GM23338 (cell line): ENCODE measurements at regions not wholly inside any gene's neighbourhood (a gene's known extent, or its start where the extent isn't known, plus 50 kb on each side); places are given as distances from the start of the nearest gene placed in this dataset.
"Not testable (repeated sequence)": the region's sequence is repeated elsewhere in the genome, so short reads cannot be mapped to it uniquely, and the experiment has no call there.

Source experiments
- CREB1 ChIP-seq: fragments of 250-450 bp; sonication (Bioruptor Pico); IDR thresholded peaks from 2 replicates; pipeline ENCODE4 v1.5.0; 2020; ENCODE audit warnings: low read depth, mild to moderate bottlenecking, moderate library complexity
- CTCF ChIP-seq, 2 experiments: fragments of 200-600 bp in 1 of 2; sonication (generic) in 1 of 2; conservative IDR thresholded peaks; 2 replicates each; pipeline versions ENCODE4 v1.5.1 to v1.6.1; 2016 to 2017; ENCODE audit warnings: antibody characterized with exemption in 2 of 2, low read depth in 2 of 2, mild to moderate bottlenecking in 2 of 2, moderate library complexity in 1 of 2
- ETS1 ChIP-seq: IDR thresholded peaks from 2 replicates; pipeline ENCODE4 v1.6.1; 2016; ENCODE audit warnings: antibody characterized with exemption
- EZH2 ChIP-seq: fragments of 200-600 bp; sonication (generic); IDR thresholded peaks from one replicate; pipeline ENCODE4 v1.8.0; 2017; ENCODE audit warnings: antibody characterized with exemption, mild to moderate bottlenecking, low read depth; ENCODE audit not compliant: unreplicated experiment
- EZH2phosphoT487 ChIP-seq: fragments of 200-600 bp; sonication (generic); IDR thresholded peaks from one replicate; pipeline ENCODE4 v1.8.1; 2018; ENCODE audit warnings: antibody characterized with exemption; ENCODE audit not compliant: unreplicated experiment
- JUNB ChIP-seq: IDR thresholded peaks from one replicate; pipeline ENCODE4 v1.6.1; 2016; ENCODE audit warnings: antibody characterized with exemption; ENCODE audit not compliant: unreplicated experiment
- POLR2AphosphoS5 ChIP-seq: IDR thresholded peaks from 2 replicates; pipeline ENCODE4 v1.6.1; 2016; ENCODE audit warnings: antibody characterized with exemption, low read depth
- REST ChIP-seq: IDR thresholded peaks from one replicate; pipeline ENCODE4 v1.6.1; 2018; ENCODE audit warnings: antibody characterized with exemption; ENCODE audit not compliant: unreplicated experiment
- STAT1 ChIP-seq: IDR thresholded peaks from one replicate; pipeline ENCODE4 v1.6.1; 2016; ENCODE audit warnings: antibody characterized with exemption; ENCODE audit not compliant: unreplicated experiment
- ZNF114 ChIP-seq: fragments of 250-450 bp; sonication (Bioruptor Pico); IDR thresholded peaks from 2 replicates; pipeline ENCODE4 v1.5.0; 2020; ENCODE audit warnings: mild to moderate bottlenecking, moderate library complexity

GRCh38 chr18:66866427-66866940 is 262.6 kb upstream of the CDH19 start:
- TF ChIP-seq CTCF (conservative IDR thresholded peaks at IDR 0.05; ENCODE audit: low read depth in 2 of 2); EZH2; REST; POLR2AphosphoS5; JUNB; EZH2phosphoT487; STAT1; CREB1 (CRISPR knock-in tag); ETS1; ZNF114 (CRISPR knock-in tag): not testable (repeated sequence)
